OCI-LY7 (cell line): ENCODE measurements at regions not wholly inside any gene's neighbourhood (a gene's known extent, or its start where the extent isn't known, plus 50 kb on each side); places are given as distances from the start of the nearest gene placed in this dataset.
A peak's percentile ranks its signal among the peaks of the same experiment; 100 is the strongest.

Source experiments
- BruUV-seq: library from RNA; stranded (reverse); fragments of 400-500 nt; replicated peaks from 2 replicates; lab custom pipeline; 2021; lab: Mats Ljungman, UMichigan
- CTCF ChIA-PET: fragments of 300-600 bp; sonication (Branson Sonifier 250); formaldehyde crosslinking; loops from one replicate; lab custom pipeline; 2022; ENCODE audit warnings: antibody characterized with exemption; ENCODE audit not compliant: unreplicated experiment; lab: Charles Lee
- POLR2A ChIA-PET: fragments of 300-600 bp; sonication (Branson Sonifier 250); formaldehyde crosslinking; loops from one replicate; lab custom pipeline; 2022; ENCODE audit warnings: antibody characterized with exemption; lab: Charles Lee
- DNase-seq: peaks from one replicate; pipeline ENCODE4 v3.0.0-alpha.2; 2015; ENCODE audit warnings: low spot score
- H2AFZ ChIP-seq: fragments of 200-600 bp; sonication (generic), shearing (Covaris generic); 2 replicates; pipeline ENCODE4 v1.6.1; 2014; ENCODE audit warnings: mild to moderate bottlenecking, antibody characterized with exemption, low read length, moderate library complexity
- H3K27ac ChIP-seq: fragments of 200-600 bp; sonication (generic); 2 replicates; pipeline ENCODE4 v1.5.1; 2014; ENCODE audit warnings: mixed run types, low read depth, mild to moderate bottlenecking, moderate library complexity, low read length, inconsistent platforms; ENCODE audit not compliant: poor library complexity, severe bottlenecking
- H3K36me3 ChIP-seq: fragments of 200-600 bp; sonication (generic); 2 replicates; pipeline ENCODE4 v1.6.1; 2014; ENCODE audit warnings: mild to moderate bottlenecking, antibody characterized with exemption, low read length, moderate library complexity, mixed read lengths; ENCODE audit not compliant: insufficient read depth
- H3K4me1 ChIP-seq: fragments of 200-600 bp; sonication (generic); 2 replicates; pipeline ENCODE4 v1.5.1; 2014; ENCODE audit warnings: mild to moderate bottlenecking, low read length; ENCODE audit not compliant: insufficient read depth, poor library complexity, severe bottlenecking
- H3K4me2 ChIP-seq: fragments of 200-600 bp; sonication (generic); 2 replicates; pipeline ENCODE4 v1.6.1; 2014; ENCODE audit warnings: mild to moderate bottlenecking, low read length
- H3K4me3 ChIP-seq: fragments of 200-600 bp; sonication (generic); 2 replicates; pipeline ENCODE4 v1.5.1; 2014; ENCODE audit warnings: mild to moderate bottlenecking, low read depth, low read length; ENCODE audit not compliant: poor library complexity, severe bottlenecking
- H3K79me2 ChIP-seq: fragments of 200-600 bp; sonication (generic); 2 replicates; pipeline ENCODE4 v1.6.1; 2016; ENCODE audit warnings: low read depth, mild to moderate bottlenecking, low read length, moderate library complexity, mixed read lengths; ENCODE audit not compliant: insufficient read depth
- H3K9me2 ChIP-seq: fragments of 200-600 bp; sonication (generic); 2 replicates; pipeline ENCODE4 v1.6.1; 2016; ENCODE audit warnings: mild to moderate bottlenecking, low read length, mixed read lengths; ENCODE audit not compliant: insufficient read depth
- H3K9me3 ChIP-seq: fragments of 200-600 bp; sonication (generic); 2 replicates; pipeline ENCODE4 v1.6.1; 2014; ENCODE audit warnings: mild to moderate bottlenecking, mixed run types, low read length, mixed read lengths
- H4K20me1 ChIP-seq: fragments of 200-600 bp; sonication (generic); 2 replicates; pipeline ENCODE4 v1.6.1; 2014; ENCODE audit warnings: mild to moderate bottlenecking, antibody characterized with exemption, low read length, moderate library complexity, mixed read lengths; ENCODE audit not compliant: insufficient read depth
- CTCF ChIP-seq: fragments of 200-600 bp; sonication (generic); conservative IDR thresholded peaks from 2 replicates; pipeline ENCODE4 v1.5.1; 2014; ENCODE audit warnings: mild to moderate bottlenecking, antibody characterized with exemption, low read length, moderate library complexity, mixed read lengths
- EZH2phosphoT487 ChIP-seq: fragments of 200-600 bp; sonication (generic); IDR thresholded peaks from 2 replicates; pipeline ENCODE4 v1.6.1; 2018; ENCODE audit warnings: low read depth, borderline replicate concordance, mild to moderate bottlenecking, mixed run types, antibody characterized with exemption, low read length, moderate library complexity, mixed read lengths
- intact Hi-C: fragments of 100-400 bp; cut with micrococcal nuclease; formaldehyde crosslinking; loops from one replicate; pipeline ENCODE4 v1.10.0; 2022; ENCODE audit not compliant: unreplicated experiment

- no peak overlapping the region for H3K27ac ChIP-seq
- peak overlapping the region; percentile 21 for H3K4me2 ChIP-seq
- peaks cover 85% of the 10 kb centered on the region for H3K4me1 ChIP-seq
- no peak overlapping the region for H3K4me3 ChIP-seq
- no peaks in the 10 kb centered on the region for H4K20me1 ChIP-seq
- no TSS peak for BruUV-seq
- no peak for DNase-seq
- intact Hi-C loops, result no loop called here
- H3K79me2 ChIP-seq, result no peaks in the 10 kb centered on the region
- H2AFZ ChIP-seq, result no peak overlapping the region
- H3K9me3 ChIP-seq, result no peaks in the 10 kb centered on the region
- CTCF ChIA-PET, result interaction anchor here (0.5 to 1.1 kb wide), 2 partner anchors 69 kb away, joined by 3 read pairs; no protein-coding TSS in a partner anchor
- H3K9me2 ChIP-seq, result no peaks in the 10 kb centered on the region
- POLR2A ChIA-PET, result no interaction called here
- H3K36me3 ChIP-seq, result no peaks in the 10 kb centered on the region
- TF ChIP-seq EZH2phosphoT487, result no peak
- no peak for TF ChIP-seq CTCF
Observed at GRCh38 chr22:22815397-22816170, 72.0 kb upstream of the IGLL5 start.

GRCh38 chr22:22816171-22816514 lies 71.5 kb upstream of the IGLL5 start:
- H3K27ac ChIP-seq, result no peak overlapping the region
- TF ChIP-seq CTCF (no peak), EZH2phosphoT487 (no peak)
- intact Hi-C loops, result no loop called here
- DNase-seq, result no peak
- H3K4me3 ChIP-seq, result no peak overlapping the region
- ChIA-PET CTCF (interaction anchor here (0.6 to 1.1 kb wide), 2 partner anchors 34 to 68 kb away, joined by 3 read pairs; no protein-coding TSS in a partner anchor), POLR2A (no interaction called here)
- no peaks in the 10 kb centered on the region for H3K9me3 ChIP-seq
- no peaks in the 10 kb centered on the region for H4K20me1 ChIP-seq
- H3K36me3 ChIP-seq, result no peaks in the 10 kb centered on the region
- no peak overlapping the region for H2AFZ ChIP-seq
- H3K4me2 ChIP-seq, result peak overlapping the region; percentile 21
- no TSS peak for BruUV-seq
- H3K79me2 ChIP-seq, result no peaks in the 10 kb centered on the region
- H3K9me2 ChIP-seq, result no peaks in the 10 kb centered on the region
- peaks cover 85% of the 10 kb centered on the region for H3K4me1 ChIP-seq
